GM19238 (cell line): ENCODE measurements at regions not wholly inside any gene's neighbourhood (a gene's known extent, or its start where the extent isn't known, plus 50 kb on each side); places are given as distances from the start of the nearest gene placed in this dataset.

Experiments used
- DNase-seq: peaks from one replicate; pipeline ENCODE4 v3.0.0; 2011; ENCODE audit warnings: low spot score; ENCODE audit not compliant: insufficient read length

GRCh38 chr1:232556351-232556750 lies 73.6 kb downstream of the SIPA1L2 start:
- no peak for DNase-seq

- DNase-seq, result no peak
These were observed 74.3 kb downstream of the SIPA1L2 start for GRCh38 chr1:232555494-232556210.

GRCh38 chr1:232554409-232554808 lies 75.5 kb downstream of the SIPA1L2 start:
- DNase-seq, result no peak

- DNase-seq, result no peak
These were observed 76.1 kb downstream of the SIPA1L2 start for GRCh38 chr1:232553809-232554208.

GRCh38 chr1:232553050-232553754 lies 76.7 kb downstream of the SIPA1L2 start:
- no peak for DNase-seq

GRCh38 chr1:232551386-232551785 lies 78.5 kb downstream of the SIPA1L2 start:
- DNase-seq, result no peak

- no peak for DNase-seq
These were observed 79.9 kb downstream of the SIPA1L2 start for GRCh38 chr1:232550007-232550406.

GRCh38 chr1:232548691-232549090 lies 81.2 kb downstream of the SIPA1L2 start:
- DNase-seq, result no peak

GRCh38 chr1:232547938-232548484 lies 81.9 kb downstream of the SIPA1L2 start:
- DNase-seq, result no peak

GRCh38 chr1:232542633-232543593 lies 87.0 kb downstream of the SIPA1L2 start:
- DNase-seq, result no peak

- DNase-seq, result no peak
These were observed 91.0 kb downstream of the SIPA1L2 start for GRCh38 chr1:232538943-232539302.

- no peak for DNase-seq
These were observed 91.5 kb downstream of the SIPA1L2 start for GRCh38 chr1:232538224-232538942.

GRCh38 chr1:232534552-232535517 lies 95.1 kb downstream of the SIPA1L2 start:
- DNase-seq, result no peak

GRCh38 chr1:232533328-232533727 lies 96.6 kb downstream of the SIPA1L2 start:
- no peak for DNase-seq

GRCh38 chr1:232532901-232533300 lies 97.0 kb downstream of the SIPA1L2 start:
- no peak for DNase-seq

GRCh38 chr1:232531291-232531690 lies 98.6 kb downstream of the SIPA1L2 start:
- DNase-seq, result no peak

- no peak for DNase-seq
These were observed 100.2 kb downstream of the SIPA1L2 start for GRCh38 chr1:232529747-232530146.

GRCh38 chr1:232528472-232529089 lies 101.4 kb downstream of the SIPA1L2 start:
- no peak for DNase-seq

- DNase-seq, result no peak
These were observed 105.9 kb downstream of the SIPA1L2 start for GRCh38 chr1:232524056-232524455.
